ENCODE measurements at regions not wholly inside any gene's neighbourhood (a gene's known extent, or its start where the extent isn't known, plus 50 kb on each side); places are given as distances from the start of the nearest gene placed in this dataset.

- peaks cover 34 to 53% of the 10 kb centered on the region in 2 experiments for H3K9me3 Mint-ChIP-seq
- H3K79me1 ChIP-seq (ENCODE audit: insufficient read depth, low read depth, low read length, poor library complexity, severe bottlenecking), result no peaks in the 10 kb centered on the region
- H3K14ac ChIP-seq (ENCODE audit: insufficient read depth, low read length), result no peak overlapping the region
- H3K4me2 ChIP-seq (ENCODE audit: insufficient read depth, insufficient read length, low read length), result no peak overlapping the region
- no peak for DNase-seq
- TF ChIP-seq CTCF (conservative IDR thresholded peaks at IDR 0.05), result no peak
- peaks cover 21% of the 10 kb centered on the region for H3K9me3 ChIP-seq (ENCODE audit: control insufficient read depth, low read depth, low read length)
- H3K56ac ChIP-seq (ENCODE audit: insufficient read length, low read depth, low read length), result no peak overlapping the region
- H3K27ac Mint-ChIP-seq, result no peak overlapping the region
- no peak overlapping the region for H2AFZ ChIP-seq (ENCODE audit: low read length)
- no peak overlapping the region for H4K8ac ChIP-seq (replicated peaks; ENCODE audit: insufficient read length, low read depth, low read length)
- H3K27ac ChIP-seq (ENCODE audit: insufficient read length, low read depth, low read length), result no peak overlapping the region
- H4K91ac ChIP-seq (ENCODE audit: insufficient read length, low read depth, low read length), result no peak overlapping the region
- no peak overlapping the region for H2BK20ac ChIP-seq (ENCODE audit: low read depth, low read length, poor library complexity, severe bottlenecking)
- H3K4me3 Mint-ChIP-seq, result no peak overlapping the region
- peaks cover 2% of the 10 kb centered on the region for H3K27me3 Mint-ChIP-seq (ENCODE audit: low read depth)
- no peaks in the 10 kb centered on the region for H4K20me1 ChIP-seq (ENCODE audit: control insufficient read depth, insufficient read depth, insufficient read length)
- H2BK15ac ChIP-seq (ENCODE audit: low read depth, low read length), result no peak overlapping the region
- peaks cover 12 to 22% of the 10 kb centered on the region in 2 experiments for H3K4me1 Mint-ChIP-seq
- H3K27me3 ChIP-seq (ENCODE audit: insufficient read depth, low read length), result no peaks in the 10 kb centered on the region
- no peak overlapping the region for H4K5ac ChIP-seq (ENCODE audit: insufficient read length, low read depth, low read length)
- H2AK5ac ChIP-seq (ENCODE audit: insufficient read length, low read length), result no peak overlapping the region
- no peak overlapping the region for H3K4ac ChIP-seq (ENCODE audit: low read depth, low read length)
- H3T11ph ChIP-seq (ENCODE audit: low read length), result no peak overlapping the region
- 100% methylated on average over 1 of the region's 9 CpGs for WGBS (ENCODE audit: extremely low coverage, insufficient read length, low lambda C conversion rate)
- H3K18ac ChIP-seq (ENCODE audit: insufficient read length, low read depth, low read length), result no peak overlapping the region
- peaks cover 23 to 59% (median 40%) of the 10 kb centered on the region in 3 experiments for H3K36me3 Mint-ChIP-seq (ENCODE audit: insufficient read depth in 1 of 3, low read depth in 3 of 3)
- H2BK5ac ChIP-seq (ENCODE audit: insufficient read length, low read length), result no peak overlapping the region
- H3K79me2 ChIP-seq (ENCODE audit: insufficient read depth, low read length), result no peaks in the 10 kb centered on the region; the same call in 1 of the 2 replicates
- no peaks in the 10 kb centered on the region for H3K4me1 ChIP-seq (ENCODE audit: insufficient read depth, low read length)
- no peak overlapping the region for H2BK12ac ChIP-seq (ENCODE audit: insufficient read length, low read depth, low read length)
- no peak overlapping the region for H2BK120ac ChIP-seq (ENCODE audit: low read depth, low read length, poor library complexity, severe bottlenecking)
- no peaks in the 10 kb centered on the region for H3K23me2 ChIP-seq (ENCODE audit: insufficient read length, low read depth, low read length, poor library complexity, severe bottlenecking)
- H3K9ac ChIP-seq (ENCODE audit: extremely low read depth, insufficient read length, low read length), result no peak overlapping the region
- no peak overlapping the region for H3K23ac ChIP-seq (ENCODE audit: insufficient read length, low read depth, low read length)
These were observed 371.8 kb upstream of the POU3F1 start for GRCh38 chr1:38418195-38419030.

Data from H9 (cell line).